ENCODE measurements at regions not wholly inside any gene's neighbourhood (a gene's known extent, or its start where the extent isn't known, plus 50 kb on each side); places are given as distances from the start of the nearest gene placed in this dataset.
"Not testable (repeated sequence)": the region's sequence is repeated elsewhere in the genome, so short reads cannot be mapped to it uniquely, and the experiment has no call there.

DNA sequence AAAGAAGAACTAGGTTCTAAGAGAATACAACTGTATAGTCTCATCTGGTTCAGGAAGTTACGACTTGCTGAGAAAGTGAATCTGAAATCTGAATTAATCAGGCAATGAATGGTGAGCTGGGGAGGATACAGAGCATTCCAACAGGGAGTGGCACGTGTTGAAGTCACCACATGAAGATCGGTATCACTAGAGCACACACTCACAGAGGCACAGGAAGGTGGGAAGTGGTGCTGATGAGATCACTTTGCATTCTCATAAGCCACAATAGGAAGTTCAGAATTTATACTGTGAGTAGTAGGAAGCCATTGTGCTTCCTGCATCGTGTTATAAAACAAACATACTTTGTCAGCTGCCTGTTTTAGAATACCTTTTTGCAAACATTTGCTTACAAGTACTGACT is 615.0 kb upstream of the DDX18 start:
- no peak for DNase-seq (ENCODE audit: low read depth in 2 of 2)

GRCh38 chr2:117212562-117212961 is 601.9 kb upstream of the DDX18 start:
- no peak for DNase-seq (ENCODE audit: low read depth in 2 of 2)

- DNase-seq (ENCODE audit: low read depth in 2 of 2) = no peak
These were observed 597.3 kb upstream of the DDX18 start for GRCh38 chr2:117217145-117217544.

- no peak for DNase-seq (ENCODE audit: low read depth in 2 of 2)
These were observed 591.7 kb upstream of the DDX18 start for GRCh38 chr2:117222809-117223208.

DNA sequence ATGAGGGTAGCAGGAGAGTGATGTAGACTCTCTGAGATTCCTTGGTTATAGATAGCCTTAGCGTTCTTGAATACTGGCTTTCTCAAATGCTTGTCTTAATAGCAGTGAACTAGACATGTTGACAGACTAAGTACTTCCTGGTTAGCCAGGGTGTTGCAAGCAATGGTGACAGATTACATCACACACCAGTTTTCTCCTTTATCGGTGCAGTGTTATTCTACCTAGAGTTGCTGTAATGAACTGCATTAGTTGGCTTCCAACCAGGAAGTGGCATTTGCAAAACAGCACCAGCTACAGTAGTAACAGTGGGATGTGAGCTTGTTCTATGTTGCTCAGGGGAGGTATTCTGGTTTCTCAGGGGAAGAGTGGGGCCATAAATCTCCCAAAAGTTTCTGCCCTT is 582.2 kb upstream of the DDX18 start:
- no peak for DNase-seq (ENCODE audit: low read depth in 2 of 2)

GRCh38 chr2:117257362-117257761 is 557.1 kb upstream of the DDX18 start:
- DNase-seq (ENCODE audit: low read depth in 2 of 2) = no peak

GRCh38 chr2:117269574-117269973 is 544.9 kb upstream of the DDX18 start:
- no peak for DNase-seq (ENCODE audit: low read depth in 2 of 2)

- no peak for DNase-seq (ENCODE audit: low read depth in 2 of 2)
These were observed 542.9 kb upstream of the DDX18 start for GRCh38 chr2:117271631-117272030.

- DNase-seq (ENCODE audit: low read depth in 2 of 2) = no peak
These were observed 541.4 kb upstream of the DDX18 start for GRCh38 chr2:117273009-117273671.

DNA sequence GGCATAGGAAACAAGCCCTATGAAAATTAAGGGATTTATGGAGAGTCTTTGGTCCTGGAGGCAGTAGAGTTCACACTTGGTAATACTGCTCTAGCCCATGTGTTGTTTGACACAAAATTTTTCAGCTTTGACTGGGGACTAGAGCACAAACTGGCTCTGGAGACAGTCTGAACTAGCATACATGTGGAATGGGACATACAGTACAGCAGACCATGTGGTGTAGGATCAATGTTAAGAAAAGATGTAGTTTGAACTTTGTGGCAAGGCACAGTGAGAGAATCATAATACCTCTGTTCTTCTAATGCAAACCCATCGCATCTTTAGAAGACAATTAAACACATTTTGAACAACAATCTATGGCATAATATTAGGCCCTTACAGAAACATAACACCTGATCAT is 521.5 kb upstream of the DDX18 start:
- no peak for DNase-seq (ENCODE audit: low read depth in 2 of 2)

- DNase-seq (ENCODE audit: low read depth in 2 of 2) = no peak
These were observed 515.0 kb upstream of the DDX18 start for GRCh38 chr2:117299451-117299850.

GRCh38 chr2:117308861-117309770 is 505.4 kb upstream of the DDX18 start:
- no peak for DNase-seq (ENCODE audit: low read depth in 2 of 2)

DNA sequence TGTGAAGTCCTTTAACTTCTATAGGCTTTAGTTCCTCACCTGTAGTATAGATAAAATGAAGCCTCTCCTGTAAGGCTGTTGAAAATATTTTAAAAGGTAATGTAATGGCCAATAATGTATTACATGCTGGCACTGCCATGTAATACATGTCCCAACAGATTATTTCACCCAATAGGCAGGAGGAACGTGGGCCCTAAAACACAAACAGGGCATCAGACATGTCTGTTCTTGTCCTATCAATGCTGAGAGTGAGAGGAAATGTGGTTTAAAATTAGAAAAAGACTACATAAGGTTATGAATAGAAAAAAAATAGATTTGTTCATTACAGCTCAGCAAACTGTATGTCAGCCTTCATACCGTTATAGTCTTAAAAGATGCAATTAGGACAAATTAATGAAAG is 492.7 kb upstream of the DDX18 start:
- DNase-seq (ENCODE audit: low read depth in 2 of 2) = no peak

- DNase-seq (ENCODE audit: low read depth in 2 of 2) = no peak
These were observed 491.2 kb upstream of the DDX18 start for GRCh38 chr2:117323331-117323730.

DNA sequence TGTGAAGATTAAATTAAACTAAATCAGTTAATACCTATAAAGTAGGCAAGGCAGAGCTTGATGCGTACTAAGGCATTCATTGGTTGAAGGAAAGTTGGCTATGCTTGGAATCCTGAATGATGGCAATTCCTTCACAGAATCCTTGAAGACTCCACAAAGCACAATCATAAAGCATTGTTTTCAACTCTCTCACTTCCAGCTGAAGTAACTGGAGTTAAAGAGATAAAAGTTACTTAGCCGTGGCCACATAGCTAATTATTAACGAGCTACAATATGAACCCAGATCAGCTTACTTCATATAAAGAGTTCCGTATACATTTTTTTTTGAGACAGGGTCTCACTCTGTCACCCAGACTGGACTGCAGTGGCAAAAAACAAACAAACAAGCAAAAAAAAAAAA is 483.9 kb upstream of the DDX18 start:
- no peak for DNase-seq (ENCODE audit: low read depth in 2 of 2)

DNA sequence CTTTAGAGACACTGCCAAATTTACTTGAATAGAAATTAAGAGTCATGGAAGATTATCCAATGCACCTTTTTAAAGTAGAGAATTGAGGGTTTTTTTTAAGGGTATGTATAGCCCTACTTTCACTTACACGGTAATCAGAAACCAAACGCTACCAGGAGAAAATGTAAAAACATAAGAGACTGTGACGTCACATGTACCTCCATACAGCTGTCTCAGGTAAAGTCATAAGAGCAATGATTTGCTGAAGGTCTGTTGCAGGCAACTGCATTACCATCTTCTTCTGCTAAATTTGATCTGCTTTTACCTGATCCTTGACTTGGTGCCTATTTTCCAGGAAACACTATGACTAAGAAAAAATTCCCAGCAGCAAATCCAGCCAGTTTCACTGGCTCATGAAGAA is 478.5 kb upstream of the DDX18 start:
- DNase-seq (ENCODE audit: low read depth in 2 of 2) = no peak

- DNase-seq (ENCODE audit: low read depth in 2 of 2) = no peak
These were observed 478.0 kb upstream of the DDX18 start for GRCh38 chr2:117336496-117336895.

- not testable (repeated sequence) for DNase-seq (ENCODE audit: low read depth in 2 of 2)
These were observed 476.5 kb upstream of the DDX18 start for GRCh38 chr2:117337981-117338380.

- DNase-seq (ENCODE audit: low read depth in 2 of 2) = no peak
These were observed 474.5 kb upstream of the DDX18 start for GRCh38 chr2:117339980-117340379.

GRCh38 chr2:117341690-117342089 is 472.8 kb upstream of the DDX18 start:
- DNase-seq (ENCODE audit: low read depth in 2 of 2) = no peak

DNA sequence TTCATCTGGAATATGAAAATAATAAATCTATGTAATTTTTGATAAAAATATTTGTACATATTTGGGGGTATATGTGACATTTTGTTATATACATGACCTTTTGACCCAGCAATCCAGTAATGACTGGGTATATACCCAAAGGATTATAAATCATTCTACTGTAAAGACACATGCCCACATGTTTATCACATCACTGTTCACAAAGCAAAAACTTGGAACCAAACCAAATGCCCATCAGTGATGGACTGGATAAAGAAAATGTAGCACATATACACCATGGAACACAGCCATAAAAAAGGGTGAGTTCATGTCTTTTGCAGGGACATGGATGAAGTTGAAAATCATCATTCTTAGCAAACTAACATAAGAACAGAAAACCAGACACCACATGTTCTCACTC is 472.1 kb upstream of the DDX18 start:
- DNase-seq (ENCODE audit: low read depth in 2 of 2) = no peak

- DNase-seq (ENCODE audit: low read depth in 2 of 2) = no peak
These were observed 464.8 kb upstream of the DDX18 start for GRCh38 chr2:117349687-117350086.

GRCh38 chr2:117351396-117351795 is 463.1 kb upstream of the DDX18 start:
- no peak for DNase-seq (ENCODE audit: low read depth in 2 of 2)

All from stimulated activated CD4-positive, alpha-beta T cell treated with anti-CD3 and anti-CD28 coated beads, Interleukin-15, amount 100 ng/mL, for 48 hours (primary cell).